H1 (cell line): ENCODE measurements at regions not wholly inside any gene's neighbourhood (a gene's known extent, or its start where the extent isn't known, plus 50 kb on each side); places are given as distances from the start of the nearest gene placed in this dataset.

ENCODE experiments used
- CTCF ChIA-PET: fragments of 300-600 bp; sonication (Branson Sonifier 250); formaldehyde crosslinking; loops from one replicate; lab custom pipeline; 2021; ENCODE audit not compliant: partially characterized antibody; lab: Charles Lee
- POLR2A ChIA-PET: fragments of 300-600 bp; sonication (Branson Sonifier 250); formaldehyde crosslinking; loops from one replicate; lab custom pipeline; 2021; ENCODE audit warnings: inconsistent platforms; ENCODE audit not compliant: partially characterized antibody; lab: Charles Lee
- DNase-seq, 2 experiments: peaks; one replicate each; pipeline versions ENCODE4 v3.0.0 to v3.0.0-alpha.2; 2010 to 2022; ENCODE audit warnings: low spot score in 2 of 2, low read depth in 1 of 2, mixed read lengths in 1 of 2
- FAIRE-seq: peaks from 2 replicates; lab custom pipeline; 2011; peaks lifted over from hg19 to GRCh38; lab: Jason Lieb, UNC
- H2AFZ ChIP-seq: 2 replicates; pipeline ENCODE4 v1.8.1; 2012; ENCODE audit warnings: low read length, inconsistent platforms
- H2AK5ac ChIP-seq: 2 replicates; pipeline ENCODE4 v1.6.1; 2013; ENCODE audit warnings: low read depth, low read length
- H2BK120ac ChIP-seq: replicated peaks from 2 replicates; pipeline ENCODE3; 2013; ENCODE audit warnings: low read depth, low read length, inconsistent platforms
- H2BK12ac ChIP-seq: 2 replicates; pipeline ENCODE4 v1.6.1; 2013; ENCODE audit warnings: low read depth, low read length
- H2BK15ac ChIP-seq: 2 replicates; pipeline ENCODE4 v1.6.1; 2013; ENCODE audit warnings: low read length
- H2BK20ac ChIP-seq: 2 replicates; pipeline ENCODE4 v1.6.1; 2013; ENCODE audit warnings: low read length
- H2BK5ac ChIP-seq: 2 replicates; pipeline ENCODE4 v1.6.1; 2013; ENCODE audit warnings: low read depth, low read length
- H3K14ac ChIP-seq: 2 replicates; pipeline ENCODE4 v1.6.1; 2013; ENCODE audit warnings: inconsistent platforms; ENCODE audit not compliant: insufficient read length
- H3K18ac ChIP-seq: 2 replicates; pipeline ENCODE4 v1.6.1; 2013; ENCODE audit warnings: low read length; ENCODE audit errors: extremely low read depth
- H3K23ac ChIP-seq: 2 replicates; pipeline ENCODE4 v1.6.1; 2013; ENCODE audit warnings: inconsistent platforms; ENCODE audit not compliant: insufficient read length
- H3K23me2 ChIP-seq: 2 replicates; pipeline ENCODE4 v1.6.1; 2013; ENCODE audit warnings: low read depth, low read length
- H3K27ac ChIP-seq: 2 replicates; pipeline ENCODE4 v1.6.1; 2011; ENCODE audit warnings: low read depth, low read length, inconsistent platforms
- H3K27me3 ChIP-seq, 4 experiments: replicated peaks in 1 of 4; 1 replicate in 1 of 4; 2 replicates in 3 of 4; pipeline versions ENCODE4 v1.6.1 to v1.8.1; 2011 to 2013; ENCODE audit warnings: low read length in 3 of 4, mild to moderate bottlenecking in 3 of 4, inconsistent platforms in 2 of 4, mixed read lengths in 2 of 4, moderate library complexity in 1 of 4; ENCODE audit not compliant: control insufficient read depth in 3 of 4, insufficient read depth in 3 of 4; ENCODE audit errors: extremely low read depth in 1 of 4
- H3K36me3 ChIP-seq, 4 experiments: 2 replicates each; pipeline versions ENCODE4 v1.6.1 to v1.8.1; 2011 to 2013; ENCODE audit warnings: mild to moderate bottlenecking in 4 of 4, low read length in 3 of 4, moderate library complexity in 2 of 4, control low read depth in 1 of 4, inconsistent platforms in 1 of 4; ENCODE audit not compliant: insufficient read depth in 4 of 4, control insufficient read depth in 2 of 4
- H3K4ac ChIP-seq: replicated peaks from 2 replicates; pipeline ENCODE3; 2013; ENCODE audit warnings: low read length, low read depth, mixed read lengths, inconsistent platforms; ENCODE audit not compliant: insufficient read length
- H3K4me1 ChIP-seq, 4 experiments: replicated peaks in 1 of 4; 1 replicate in 1 of 4; 2 replicates in 3 of 4; pipeline versions ENCODE4 v1.6.1 to v1.8.1; 2011 to 2013; ENCODE audit warnings: low read length in 3 of 4, inconsistent platforms in 2 of 4, mixed read lengths in 1 of 4; ENCODE audit not compliant: insufficient read depth in 4 of 4, control insufficient read depth in 3 of 4
- H3K4me2 ChIP-seq, 2 experiments: 2 replicates each; pipeline versions ENCODE4 v1.6.1 to v1.8.1; 2011 to 2013; ENCODE audit warnings: low read depth in 2 of 2, low read length in 2 of 2, control low read depth in 1 of 2, inconsistent platforms in 1 of 2, mild to moderate bottlenecking in 1 of 2; ENCODE audit not compliant: insufficient read depth in 1 of 2
- H3K4me3 ChIP-seq, 4 experiments: fragments of 200-600, 300-600 bp in 1 of 4; sonication (generic), shearing (Covaris generic), sonication (Bioruptor Twin) in 1 of 4; 2 replicates each; pipeline versions ENCODE4 v1.5.1 to v1.8.1; 2011 to 2016; ENCODE audit warnings: low read length in 4 of 4, low read depth in 3 of 4, control low read depth in 2 of 4, inconsistent platforms in 2 of 4, mild to moderate bottlenecking in 2 of 4, mixed read lengths in 1 of 4, moderate library complexity in 1 of 4; ENCODE audit not compliant: insufficient read depth in 2 of 4; ENCODE audit errors: extremely low read depth in 1 of 4
- H3K56ac ChIP-seq: replicated peaks from 2 replicates; pipeline ENCODE3; 2013; ENCODE audit warnings: low read depth, mild to moderate bottlenecking, mixed read lengths, low read length, inconsistent platforms; ENCODE audit not compliant: insufficient read length
- H3K79me1 ChIP-seq: 2 replicates; pipeline ENCODE4 v1.6.1; 2013; ENCODE audit warnings: low read depth, low read length, control low read depth
- H3K79me2 ChIP-seq, 2 experiments: 2 replicates each; pipeline versions ENCODE4 v1.6.1 to v1.8.1; 2012 to 2013; ENCODE audit warnings: low read length in 2 of 2, mild to moderate bottlenecking in 2 of 2, inconsistent platforms in 1 of 2; ENCODE audit not compliant: insufficient read depth in 2 of 2, control insufficient read depth in 1 of 2
- H3K9ac ChIP-seq, 4 experiments: replicated peaks in 1 of 4; 1 replicate in 1 of 4; 2 replicates in 3 of 4; pipeline versions ENCODE4 v1.6.1 to v1.8.1; 2011 to 2013; ENCODE audit warnings: low read depth in 3 of 4, low read length in 3 of 4, control low read depth in 2 of 4, mild to moderate bottlenecking in 2 of 4, moderate library complexity in 2 of 4, inconsistent platforms in 1 of 4; ENCODE audit errors: extremely low read depth in 1 of 4
- H3K9me3 ChIP-seq, 2 experiments: 2 replicates each; pipeline versions ENCODE4 v1.6.1 to v1.8.1; 2012 to 2013; ENCODE audit warnings: mild to moderate bottlenecking in 2 of 2, moderate library complexity in 2 of 2, control low read depth in 1 of 2, inconsistent platforms in 1 of 2, low read depth in 1 of 2, low read length in 1 of 2, mixed read lengths in 1 of 2; ENCODE audit not compliant: insufficient read depth in 2 of 2
- H4K20me1 ChIP-seq, 2 experiments: replicated peaks in 1 of 2; 2 replicates each; pipeline versions ENCODE3 to v1.8.1; 2011 to 2013; ENCODE audit warnings: inconsistent platforms in 2 of 2, low read length in 2 of 2, mild to moderate bottlenecking in 1 of 2; ENCODE audit not compliant: insufficient read depth in 2 of 2, control insufficient read depth in 1 of 2
- H4K5ac ChIP-seq: 2 replicates; pipeline ENCODE4 v1.6.1; 2013; ENCODE audit warnings: low read length, low read depth, mixed read lengths, inconsistent platforms; ENCODE audit not compliant: insufficient read length
- H4K8ac ChIP-seq: 2 replicates; pipeline ENCODE4 v1.8.0; 2013; ENCODE audit warnings: mild to moderate bottlenecking, moderate library complexity, low read length, inconsistent platforms; ENCODE audit not compliant: insufficient read depth; ENCODE audit errors: extremely low read depth
- H4K91ac ChIP-seq: replicated peaks from 2 replicates; pipeline ENCODE3; 2013; ENCODE audit warnings: low read length, mixed read lengths, inconsistent platforms; ENCODE audit not compliant: insufficient read length
- BACH1 ChIP-seq: IDR thresholded peaks from 2 replicates; pipeline ENCODE4 v1.6.1; 2012; ENCODE audit warnings: low read length, improper control_type of control experiment
- BCL11A ChIP-seq, 2 experiments: IDR thresholded peaks; one replicate each; pipeline ENCODE4 v1.6.1; 2011; ENCODE audit warnings: low read depth in 2 of 2, low read length in 2 of 2, mild to moderate bottlenecking in 2 of 2
- CEBPB ChIP-seq: IDR thresholded peaks from 2 replicates; pipeline ENCODE4 v1.6.1; 2012; ENCODE audit warnings: low read depth, low read length
- CHD2 ChIP-seq: IDR thresholded peaks from 2 replicates; pipeline ENCODE4 v1.6.1; 2012; ENCODE audit warnings: low read length, improper control_type of control experiment
- CREB1 ChIP-seq: IDR thresholded peaks from 2 replicates; pipeline ENCODE4 v1.6.1; 2012; ENCODE audit warnings: inconsistent platforms
- CTBP2 ChIP-seq: IDR thresholded peaks from 2 replicates; pipeline ENCODE4 v1.7.0; 2011; ENCODE audit warnings: borderline replicate concordance, mild to moderate bottlenecking, moderate library complexity, mixed read lengths, low read length; ENCODE audit not compliant: insufficient read depth, insufficient read length
- GTF2F1 ChIP-seq: IDR thresholded peaks from 2 replicates; pipeline ENCODE4 v1.6.1; 2012; ENCODE audit warnings: low read depth, low read length, improper control_type of control experiment, borderline replicate concordance
- JUND ChIP-seq: IDR thresholded peaks from 2 replicates; pipeline ENCODE4 v1.6.1; 2011; ENCODE audit warnings: mild to moderate bottlenecking, improper control_type of control experiment, low read length
- KDM1A ChIP-seq: fragments of 200-600, 300-600 bp; sonication (generic); IDR thresholded peaks from 2 replicates; pipeline ENCODE4 v1.7.1; 2016; ENCODE audit warnings: mild to moderate bottlenecking, low read length, borderline replicate concordance
- NANOG ChIP-seq: IDR thresholded peaks from 2 replicates; pipeline ENCODE4 v1.6.1; 2011; ENCODE audit warnings: low read length, low read depth, mild to moderate bottlenecking, inconsistent platforms; ENCODE audit not compliant: insufficient read depth, poor library complexity, severe bottlenecking
- RAD21 ChIP-seq, 2 experiments: IDR thresholded peaks in 1 of 2; conservative IDR thresholded peaks in 1 of 2; 2 replicates each; pipeline ENCODE4 v1.6.1; 2011; ENCODE audit warnings: low read depth in 2 of 2, low read length in 2 of 2, improper control_type of control experiment in 1 of 2, inconsistent platforms in 1 of 2, mild to moderate bottlenecking in 1 of 2, moderate library complexity in 1 of 2
- RFX5 ChIP-seq: IDR thresholded peaks from 2 replicates; pipeline ENCODE4 v1.6.1; 2011; ENCODE audit warnings: low read depth, low read length, improper control_type of control experiment, borderline replicate concordance
- RXRA ChIP-seq: IDR thresholded peaks from 2 replicates; pipeline ENCODE4 v1.6.1; 2011; ENCODE audit warnings: low read depth, mild to moderate bottlenecking, low read length, moderate library complexity; ENCODE audit not compliant: insufficient read depth
- SP1 ChIP-seq: IDR thresholded peaks from 2 replicates; pipeline ENCODE4 v1.6.1; 2011; ENCODE audit warnings: low read depth, low read length
- SP2 ChIP-seq: IDR thresholded peaks from 2 replicates; pipeline ENCODE4 v1.6.1; 2012; ENCODE audit warnings: mild to moderate bottlenecking, low read length, inconsistent platforms
- SP4 ChIP-seq: IDR thresholded peaks from 2 replicates; pipeline ENCODE4 v1.6.1; 2012; ENCODE audit warnings: low read length, inconsistent platforms
- TBP ChIP-seq: IDR thresholded peaks from 2 replicates; pipeline ENCODE4 v1.6.1; 2011; ENCODE audit warnings: low read depth, low read length, improper control_type of control experiment
- TEAD4 ChIP-seq: IDR thresholded peaks from 2 replicates; pipeline ENCODE4 v1.6.1; 2012; ENCODE audit warnings: low read depth, low read length, inconsistent platforms, mixed read lengths

GRCh38 chr1:194184974-194185373 is 998.6 kb upstream of the B3GALT2 start:
- Histone ChIP-seq H3K79me2 (no peaks in the 10 kb centered on the region), H2BK15ac (no peak overlapping the region), H3K27me3 (no peaks in the 10 kb centered on the region), H3K23ac (no peak overlapping the region), H3K4me1 (no peaks in the 10 kb centered on the region), H3K18ac (no peak overlapping the region), H3K23me2 (no peaks in the 10 kb centered on the region; the same call in 1 of the 2 replicates), H3K79me1 (no peaks in the 10 kb centered on the region), H3K4me3 (no peak overlapping the region), H2BK5ac (no peak overlapping the region), H3K14ac (no peak overlapping the region), H4K91ac (no peak overlapping the region), H4K8ac (no peak overlapping the region), H3K36me3 (no peaks in the 10 kb centered on the region), H2BK120ac (no peak overlapping the region), H3K4ac (no peak overlapping the region), H2BK12ac (no peak overlapping the region), H3K4me2 (no peak overlapping the region), H2AFZ (no peak overlapping the region), H4K20me1 (no peaks in the 10 kb centered on the region), H3K9ac (no peak overlapping the region), H3K9me3 (no peaks in the 10 kb centered on the region), H3K56ac (no peak overlapping the region), H3K27ac (no peak overlapping the region), H4K5ac (no peak overlapping the region), H2BK20ac (no peak overlapping the region), H2AK5ac (no peak overlapping the region)
- no peak for FAIRE-seq
- TF ChIP-seq TEAD4: no peak
- TF ChIP-seq JUND: no peak
- no peak for TF ChIP-seq SP2
- no peak for TF ChIP-seq CEBPB
- TF ChIP-seq RFX5: no peak
- TF ChIP-seq CREB1: no peak
- TF ChIP-seq GTF2F1: no peak
- TF ChIP-seq RAD21 (IDR thresholded peaks at IDR 0.05 in 1 of 2, conservative IDR thresholded peaks at IDR 0.05 in 1 of 2; ENCODE audit: low read depth in 2 of 2, low read length in 2 of 2): no peak
- TF ChIP-seq SP1: no peak
- TF ChIP-seq CHD2: no peak
- no peak for TF ChIP-seq RXRA
- TF ChIP-seq BCL11A (IDR thresholded peaks at IDR 0.05; ENCODE audit: low read depth in 2 of 2, low read length in 2 of 2): no peak
- TF ChIP-seq KDM1A: no peak
- TF ChIP-seq BACH1: no peak
- no peak for TF ChIP-seq NANOG
- no peak for TF ChIP-seq TBP
- TF ChIP-seq SP4: no peak
- no peak for TF ChIP-seq CTBP2
- no peak for DNase-seq
- ChIA-PET CTCF (interaction anchor here (1.6 kb wide), 1 partner anchor 8 kb away, joined by 4 read pairs; no protein-coding TSS in a partner anchor), POLR2A (no interaction called here)
